GM18505 (cell line): ENCODE measurements at regions not wholly inside any gene's neighbourhood (a gene's known extent, or its start where the extent isn't known, plus 50 kb on each side); places are given as distances from the start of the nearest gene placed in this dataset.

Source experiments
- ATAC-seq: cut with Tn5 transposase; IDR thresholded peaks from one replicate; pipeline ENCODE4 v1.9.1; 2021; ENCODE audit not compliant: unreplicated experiment
- POLR2A ChIP-seq: IDR thresholded peaks from 4 replicates; pipeline ENCODE4 v1.6.1; 2011; ENCODE audit warnings: borderline replicate concordance; ENCODE audit not compliant: insufficient read depth, insufficient read length; ENCODE audit errors: extremely low read depth

DNA sequence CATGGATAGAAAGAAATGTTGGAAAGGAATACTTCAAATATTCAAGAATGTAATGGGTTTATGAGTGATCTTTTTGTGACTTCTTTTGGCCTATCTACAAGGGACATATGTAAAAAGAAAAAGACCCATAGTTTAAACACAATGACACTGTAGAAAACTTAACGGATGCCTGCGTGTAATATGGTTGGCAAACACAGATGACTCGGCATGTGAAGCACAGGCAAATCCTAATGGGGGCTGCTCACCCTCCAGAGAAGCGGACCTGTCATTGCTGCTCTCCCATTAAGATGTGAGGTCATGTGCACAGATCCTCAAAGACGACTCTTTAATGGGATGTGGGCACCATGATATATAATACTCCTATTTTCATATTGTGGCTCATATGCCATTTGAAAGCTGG, 366.6 kb upstream of the TMEM132C start:
- TF ChIP-seq POLR2A = no peak
- no peak for ATAC-seq

DNA sequence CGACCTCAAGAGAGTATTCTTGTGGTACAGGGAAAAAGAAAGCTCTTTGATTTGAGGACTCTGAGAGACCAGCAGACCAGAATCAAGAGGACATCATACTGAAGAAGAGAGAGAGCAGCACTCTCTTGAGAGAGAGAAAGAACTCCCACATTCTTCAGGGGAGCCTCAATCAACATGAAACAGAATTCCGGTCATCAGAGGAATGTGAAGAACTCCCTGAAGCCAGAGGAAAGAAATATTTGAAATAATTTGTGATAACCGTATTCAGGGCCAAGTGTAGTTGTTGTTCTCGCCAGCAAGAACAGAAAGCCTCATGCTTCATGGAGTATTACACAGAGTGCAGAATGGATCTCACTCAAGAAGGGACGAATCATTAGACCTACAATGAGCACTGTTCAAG, 363.8 kb upstream of the TMEM132C start:
- no peak for TF ChIP-seq POLR2A
- ATAC-seq = no peak

DNA sequence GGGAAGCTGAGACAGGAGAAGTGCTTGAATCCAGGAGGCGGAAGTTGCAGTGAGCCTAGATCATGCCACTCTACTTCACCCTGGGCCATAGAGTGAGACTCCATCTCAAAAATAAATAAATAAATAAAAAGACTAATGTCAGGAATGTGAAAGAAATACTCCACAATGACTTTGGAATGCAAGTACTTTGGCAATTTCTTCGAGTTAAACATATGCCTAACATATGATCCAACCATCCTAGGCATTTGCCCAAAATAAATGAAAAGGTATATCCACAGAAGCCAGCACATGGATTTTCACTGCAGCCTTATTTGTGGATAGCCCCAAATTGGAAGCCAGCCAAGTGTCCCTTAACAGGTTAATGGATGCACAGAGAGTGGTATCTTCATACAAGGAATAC, 357.9 kb upstream of the TMEM132C start:
- ATAC-seq = no peak

DNA sequence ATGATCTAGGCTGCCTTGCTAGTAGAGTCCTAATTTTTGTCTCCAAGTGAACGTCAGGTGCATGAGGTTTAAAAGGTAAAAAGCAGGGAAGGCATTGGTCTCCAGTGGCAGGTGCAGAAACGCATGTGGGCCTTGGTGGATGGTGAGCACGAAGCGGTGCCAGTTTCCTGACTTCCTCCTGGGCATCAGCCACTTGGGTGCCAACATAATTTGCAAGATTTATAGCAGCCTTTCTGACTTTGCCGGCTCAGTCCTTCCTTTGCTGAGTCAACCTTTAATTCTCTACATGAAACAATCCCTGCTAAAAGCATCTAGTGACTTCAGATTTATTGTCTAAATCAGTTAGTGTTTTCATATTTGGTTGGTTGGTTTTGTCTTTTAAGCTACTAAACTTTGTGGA, 355.7 kb upstream of the TMEM132C start:
- no peak for ATAC-seq
- no peak for TF ChIP-seq POLR2A

More for the DNA sequence above, 357.9 kb upstream of the TMEM132C start:
- no peak for TF ChIP-seq POLR2A

DNA sequence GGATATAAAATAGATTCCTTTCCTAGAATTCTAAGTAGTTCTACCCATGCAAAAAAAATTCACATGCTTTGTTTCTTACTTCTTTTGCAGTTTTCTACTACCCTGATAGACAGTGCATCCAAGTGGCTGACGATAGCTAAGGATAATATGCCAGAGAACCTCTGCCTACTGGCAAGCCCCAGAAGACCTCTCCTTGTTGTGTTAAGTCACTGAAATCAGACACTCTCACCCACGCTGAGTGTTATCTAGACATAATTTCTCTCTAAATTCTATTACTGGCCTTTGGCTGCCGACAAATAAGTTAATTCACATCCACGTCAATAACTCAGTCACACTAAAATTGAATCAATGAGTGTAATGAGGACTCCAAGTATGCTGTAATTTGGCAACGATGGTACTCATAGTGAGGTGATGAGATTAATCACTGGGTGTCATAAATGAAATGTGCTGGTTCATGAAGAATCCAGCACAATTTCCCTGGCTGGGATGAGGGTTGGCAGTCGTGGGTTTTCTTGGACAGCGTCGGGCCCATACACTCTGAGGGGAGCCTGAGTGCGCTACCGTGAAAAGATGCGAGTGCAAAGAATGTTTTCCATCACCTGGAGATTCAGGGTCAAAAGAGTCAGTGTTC, 354.8 kb upstream of the TMEM132C start:
- no peak for ATAC-seq
- TF ChIP-seq POLR2A = no peak

DNA sequence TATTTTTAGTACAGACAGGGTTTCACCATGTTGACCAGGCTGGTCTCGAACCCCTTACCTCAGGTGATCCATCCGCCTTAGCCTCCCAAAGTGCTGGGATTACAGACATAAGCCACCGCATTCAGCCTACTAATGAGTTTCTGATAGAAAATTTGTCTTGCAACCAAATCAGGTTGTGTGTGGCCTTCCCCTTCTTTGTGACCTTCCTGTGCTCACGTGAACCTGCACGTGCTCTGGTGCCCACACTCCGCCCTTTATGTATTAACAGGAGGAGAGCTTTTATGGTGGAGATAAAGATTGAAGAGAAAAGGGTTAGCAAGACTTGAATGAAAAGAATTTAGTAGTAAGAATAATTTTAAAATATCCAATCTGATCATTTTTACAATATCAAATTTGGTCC, 343.5 kb upstream of the TMEM132C start:
- TF ChIP-seq POLR2A = no peak
- ATAC-seq = no peak

DNA sequence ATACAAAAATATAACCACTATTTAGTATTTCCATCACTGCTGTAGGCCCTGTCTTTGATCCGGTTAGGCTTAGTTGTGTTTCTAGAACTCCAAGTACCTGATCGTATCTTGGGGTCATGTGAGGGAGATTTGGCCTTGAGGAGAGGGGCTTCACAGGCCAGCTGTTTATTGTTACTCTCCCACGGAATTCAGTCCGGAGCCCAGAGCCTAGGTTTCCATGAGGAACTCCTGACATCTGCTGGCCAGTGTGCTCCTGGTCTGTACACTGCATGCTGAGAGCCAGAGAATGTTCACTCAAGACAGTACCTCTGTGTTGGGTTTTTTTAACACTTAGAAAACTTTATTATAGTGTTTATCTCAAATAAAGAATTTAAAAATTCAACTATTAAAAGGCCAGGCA, 341.0 kb upstream of the TMEM132C start:
- no peak for ATAC-seq
- TF ChIP-seq POLR2A = no peak

DNA sequence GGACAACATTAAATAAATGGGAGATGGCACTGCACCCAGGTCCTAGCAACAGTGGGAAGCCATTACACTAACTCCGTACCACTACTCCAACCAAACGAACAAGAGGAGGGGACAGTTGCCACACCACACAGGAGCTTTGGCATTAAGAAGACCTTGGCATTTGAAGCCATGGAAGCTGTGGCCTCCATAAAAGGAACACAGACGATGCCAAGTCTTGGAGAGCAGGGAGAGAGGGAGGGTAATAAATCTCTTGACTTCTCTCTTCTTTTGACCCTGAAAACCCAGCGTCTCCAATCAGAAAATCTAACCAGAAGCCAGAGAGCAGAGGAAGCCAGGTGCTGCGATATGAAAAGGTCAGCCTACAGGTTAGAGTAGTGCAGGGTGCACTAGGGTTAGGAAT, 338.8 kb upstream of the TMEM132C start:
- TF ChIP-seq POLR2A = no peak
- no peak for ATAC-seq

DNA sequence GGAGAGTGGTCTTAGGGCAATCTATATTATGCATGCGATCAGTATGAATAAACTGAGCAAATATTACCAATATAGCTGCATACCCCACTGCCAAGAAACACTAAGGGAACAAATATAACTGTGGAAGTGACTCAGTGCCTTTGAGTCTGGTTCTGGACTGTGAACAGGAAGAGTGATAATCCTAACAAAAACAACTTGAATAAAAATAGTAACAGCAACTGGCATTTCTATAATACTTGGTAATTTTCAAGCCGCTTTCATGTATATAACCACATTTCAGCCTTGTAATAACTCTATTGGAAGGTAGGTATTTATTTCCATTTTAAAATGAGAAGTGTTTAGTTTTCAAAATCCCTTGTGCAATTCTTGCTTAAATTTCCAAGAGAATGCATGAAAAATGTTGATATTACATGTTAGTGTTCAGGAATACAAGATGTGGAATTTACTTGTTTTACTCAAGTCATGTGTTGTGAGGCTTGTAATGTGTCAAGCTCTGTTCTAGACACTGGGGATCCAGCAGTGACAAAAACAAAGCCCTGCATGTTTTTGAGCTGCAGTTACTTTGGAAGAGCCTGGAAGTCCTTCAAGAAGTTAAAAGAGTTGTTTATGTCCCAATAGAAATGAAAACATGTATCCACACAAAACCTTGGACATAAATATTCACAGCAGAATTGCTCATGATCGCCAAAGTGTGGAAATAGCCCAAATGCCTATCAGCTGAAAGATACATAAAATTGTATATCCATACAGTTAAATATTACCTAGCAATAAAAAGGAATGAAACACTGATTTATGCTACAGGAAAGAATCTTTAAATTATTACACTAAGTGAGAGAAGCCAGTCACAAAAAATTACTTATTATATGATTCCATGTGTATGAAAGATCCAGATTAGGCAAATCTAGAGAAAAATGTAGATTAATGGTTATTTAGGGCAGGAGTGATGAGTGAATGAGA, 338.1 kb upstream of the TMEM132C start:
- no peak for ATAC-seq
- no peak for TF ChIP-seq POLR2A

DNA sequence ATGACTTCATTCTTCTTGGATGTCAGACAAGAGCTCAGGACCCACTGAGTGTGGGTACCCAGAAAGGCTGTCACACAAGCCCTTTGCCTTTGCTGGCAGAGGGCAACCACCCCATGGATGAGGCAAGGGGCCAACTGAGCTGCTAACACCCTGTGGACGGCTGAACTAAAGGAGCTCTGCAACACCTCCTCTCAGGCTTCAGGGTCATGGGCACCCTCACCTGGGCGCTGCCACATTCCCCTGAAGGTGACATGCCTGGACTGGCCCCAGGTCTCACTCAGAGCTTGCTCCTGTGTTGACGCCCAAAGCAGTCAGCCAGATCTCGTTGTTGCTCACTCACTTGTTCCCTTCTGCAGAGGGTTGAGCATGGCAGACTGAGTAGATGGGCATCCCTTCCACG, 336.8 kb upstream of the TMEM132C start:
- TF ChIP-seq POLR2A = no peak
- no peak for ATAC-seq

DNA sequence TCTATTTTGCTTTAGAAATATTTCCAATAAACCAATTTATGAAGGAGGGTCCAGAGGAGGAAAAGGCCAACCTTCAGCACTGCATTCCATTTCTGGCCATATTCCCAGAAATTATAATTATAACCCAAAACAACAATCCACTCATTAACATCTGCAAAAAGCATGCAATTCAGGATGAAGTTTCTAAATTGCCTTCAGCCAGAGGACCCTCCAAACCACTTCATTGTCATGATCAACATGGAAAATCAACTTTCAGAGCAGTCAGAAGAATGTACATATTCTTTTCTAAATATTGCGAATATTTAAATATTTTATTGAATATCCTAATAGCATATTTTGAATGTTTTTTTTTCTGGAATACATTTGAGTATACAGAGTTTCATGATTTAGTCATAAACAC, 332.6 kb upstream of the TMEM132C start:
- ATAC-seq = no peak
- TF ChIP-seq POLR2A = no peak

DNA sequence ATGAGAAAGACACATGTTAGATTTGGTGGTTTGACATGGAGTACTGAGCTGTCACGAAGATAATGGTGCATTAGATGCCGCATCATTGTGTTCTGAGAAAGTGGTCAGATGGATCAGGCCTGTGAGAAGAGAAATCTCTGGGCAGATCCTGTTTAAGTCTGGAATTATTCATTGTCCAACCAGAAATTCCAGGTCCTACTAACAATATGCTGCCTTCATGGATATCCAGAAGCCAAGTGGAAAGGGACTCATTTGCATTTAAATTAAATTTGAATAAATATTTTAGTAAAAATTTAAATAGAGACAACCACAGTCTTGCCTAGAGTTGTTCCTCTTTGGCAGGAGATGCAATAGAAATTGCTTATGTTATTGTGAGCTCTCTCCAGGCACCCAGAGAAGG, 330.5 kb upstream of the TMEM132C start:
- no peak for TF ChIP-seq POLR2A
- no peak for ATAC-seq

DNA sequence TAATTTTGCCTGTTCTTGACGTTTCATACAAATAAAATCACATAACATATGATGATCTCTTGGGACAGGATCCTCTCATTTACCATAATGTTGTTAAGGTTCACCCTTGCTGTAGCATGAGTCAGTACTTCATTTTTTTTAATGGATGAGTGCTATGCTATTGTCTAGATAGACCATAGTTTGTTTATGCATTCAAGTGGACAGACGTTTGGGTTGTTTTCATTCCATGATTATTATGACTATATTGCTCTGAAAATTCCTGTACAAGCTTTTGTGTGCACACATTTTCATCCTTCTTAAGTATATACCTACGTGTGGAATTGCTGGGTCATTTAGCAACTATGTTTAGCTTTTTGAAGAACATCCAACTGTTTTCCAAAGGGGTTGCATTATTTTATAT, 325.6 kb upstream of the TMEM132C start:
- TF ChIP-seq POLR2A = no peak
- no peak for ATAC-seq

DNA sequence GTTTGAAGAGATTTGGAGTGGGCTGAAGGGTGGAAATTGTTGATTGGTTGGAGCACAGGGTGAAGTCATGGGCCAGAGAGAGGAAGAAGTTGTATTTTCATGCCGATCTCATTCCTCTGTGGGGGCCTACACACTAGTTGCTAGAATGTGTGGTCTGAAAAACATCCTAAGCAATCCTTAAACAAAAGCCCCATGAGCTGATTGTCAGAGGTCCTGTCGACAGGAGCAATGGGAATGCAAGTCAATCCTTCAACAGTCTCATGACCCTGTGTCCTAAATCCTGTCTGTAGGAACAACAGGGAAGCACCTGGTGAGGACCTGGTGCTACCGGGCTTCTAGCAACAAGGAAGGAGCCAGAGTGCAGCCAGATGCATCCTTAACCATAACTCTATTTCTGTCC, 324.0 kb upstream of the TMEM132C start:
- ATAC-seq = no peak
- TF ChIP-seq POLR2A = no peak
